ENCODE measurements at regions not wholly inside any gene's neighbourhood (a gene's known extent, or its start where the extent isn't known, plus 50 kb on each side); places are given as distances from the start of the nearest gene placed in this dataset.

DNA sequence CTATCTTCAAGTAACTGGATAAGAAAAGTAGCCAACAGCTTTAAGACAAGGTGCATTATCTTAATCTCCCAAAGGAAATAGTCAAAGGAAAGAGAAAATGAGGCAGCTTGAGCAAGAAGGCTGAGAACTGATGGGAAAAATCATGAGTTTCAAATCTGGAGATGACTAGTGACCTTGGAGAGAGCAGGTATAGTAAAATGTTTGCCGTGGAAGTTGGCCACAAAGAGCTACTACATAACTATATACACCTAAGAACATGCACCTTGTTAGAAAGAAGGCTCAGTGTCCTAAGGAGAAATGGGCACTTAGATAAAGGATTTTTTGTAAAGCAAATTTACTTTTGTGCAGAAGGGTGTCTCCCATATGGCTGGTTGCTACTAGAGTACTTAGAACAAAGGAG is 80.8 kb upstream of the FSHB start:
- ATAC-seq: no peak
- TF ChIP-seq, protein P1, sequence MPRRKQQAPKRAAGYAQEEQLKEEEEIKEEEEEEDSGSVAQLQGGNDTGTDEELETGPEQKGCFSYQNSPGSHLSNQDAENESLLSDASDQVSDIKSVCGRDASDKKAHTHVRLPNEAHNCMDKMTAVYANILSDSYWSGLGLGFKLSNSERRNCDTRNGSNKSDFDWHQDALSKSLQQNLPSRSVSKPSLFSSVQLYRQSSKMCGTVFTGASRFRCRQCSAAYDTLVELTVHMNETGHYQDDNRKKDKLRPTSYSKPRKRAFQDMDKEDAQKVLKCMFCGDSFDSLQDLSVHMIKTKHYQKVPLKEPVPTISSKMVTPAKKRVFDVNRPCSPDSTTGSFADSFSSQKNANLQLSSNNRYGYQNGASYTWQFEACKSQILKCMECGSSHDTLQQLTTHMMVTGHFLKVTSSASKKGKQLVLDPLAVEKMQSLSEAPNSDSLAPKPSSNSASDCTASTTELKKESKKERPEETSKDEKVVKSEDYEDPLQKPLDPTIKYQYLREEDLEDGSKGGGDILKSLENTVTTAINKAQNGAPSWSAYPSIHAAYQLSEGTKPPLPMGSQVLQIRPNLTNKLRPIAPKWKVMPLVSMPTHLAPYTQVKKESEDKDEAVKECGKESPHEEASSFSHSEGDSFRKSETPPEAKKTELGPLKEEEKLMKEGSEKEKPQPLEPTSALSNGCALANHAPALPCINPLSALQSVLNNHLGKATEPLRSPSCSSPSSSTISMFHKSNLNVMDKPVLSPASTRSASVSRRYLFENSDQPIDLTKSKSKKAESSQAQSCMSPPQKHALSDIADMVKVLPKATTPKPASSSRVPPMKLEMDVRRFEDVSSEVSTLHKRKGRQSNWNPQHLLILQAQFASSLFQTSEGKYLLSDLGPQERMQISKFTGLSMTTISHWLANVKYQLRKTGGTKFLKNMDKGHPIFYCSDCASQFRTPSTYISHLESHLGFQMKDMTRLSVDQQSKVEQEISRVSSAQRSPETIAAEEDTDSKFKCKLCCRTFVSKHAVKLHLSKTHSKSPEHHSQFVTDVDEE (CRISPR knock-in tag; IDR thresholded peaks at IDR 0.05): no peak
- TF ChIP-seq CSDC2 (CRISPR knock-in tag; IDR thresholded peaks at IDR 0.05) (no peak), SNAI2 (CRISPR knock-in tag; IDR thresholded peaks at IDR 0.05) (no peak), PPARA (CRISPR knock-in tag; IDR thresholded peaks at IDR 0.05; ENCODE audit: borderline replicate concordance) (no peak), ZNF70 (CRISPR knock-in tag; IDR thresholded peaks at IDR 0.05) (no peak), TOX (CRISPR knock-in tag; IDR thresholded peaks at IDR 0.05; ENCODE audit: borderline replicate concordance) (no peak), BACH2 (CRISPR knock-in tag; IDR thresholded peaks at IDR 0.05; ENCODE audit: borderline replicate concordance) (no peak), ZC3H10 (CRISPR knock-in tag; IDR thresholded peaks at IDR 0.05) (no peak), ESRRG (CRISPR knock-in tag; IDR thresholded peaks at IDR 0.05) (no peak), ISL1 (CRISPR knock-in tag; IDR thresholded peaks at IDR 0.05) (no peak), ZFP30 (CRISPR knock-in tag; IDR thresholded peaks at IDR 0.05) (no peak)
- TF ChIP-seq, protein P2, sequence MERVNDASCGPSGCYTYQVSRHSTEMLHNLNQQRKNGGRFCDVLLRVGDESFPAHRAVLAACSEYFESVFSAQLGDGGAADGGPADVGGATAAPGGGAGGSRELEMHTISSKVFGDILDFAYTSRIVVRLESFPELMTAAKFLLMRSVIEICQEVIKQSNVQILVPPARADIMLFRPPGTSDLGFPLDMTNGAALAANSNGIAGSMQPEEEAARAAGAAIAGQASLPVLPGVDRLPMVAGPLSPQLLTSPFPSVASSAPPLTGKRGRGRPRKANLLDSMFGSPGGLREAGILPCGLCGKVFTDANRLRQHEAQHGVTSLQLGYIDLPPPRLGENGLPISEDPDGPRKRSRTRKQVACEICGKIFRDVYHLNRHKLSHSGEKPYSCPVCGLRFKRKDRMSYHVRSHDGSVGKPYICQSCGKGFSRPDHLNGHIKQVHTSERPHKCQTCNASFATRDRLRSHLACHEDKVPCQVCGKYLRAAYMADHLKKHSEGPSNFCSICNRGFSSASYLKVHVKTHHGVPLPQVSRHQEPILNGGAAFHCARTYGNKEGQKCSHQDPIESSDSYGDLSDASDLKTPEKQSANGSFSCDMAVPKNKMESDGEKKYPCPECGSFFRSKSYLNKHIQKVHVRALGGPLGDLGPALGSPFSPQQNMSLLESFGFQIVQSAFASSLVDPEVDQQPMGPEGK (CRISPR knock-in tag; IDR thresholded peaks at IDR 0.05; ENCODE audit: borderline replicate concordance): no peak
- TF ChIP-seq, protein P3, sequence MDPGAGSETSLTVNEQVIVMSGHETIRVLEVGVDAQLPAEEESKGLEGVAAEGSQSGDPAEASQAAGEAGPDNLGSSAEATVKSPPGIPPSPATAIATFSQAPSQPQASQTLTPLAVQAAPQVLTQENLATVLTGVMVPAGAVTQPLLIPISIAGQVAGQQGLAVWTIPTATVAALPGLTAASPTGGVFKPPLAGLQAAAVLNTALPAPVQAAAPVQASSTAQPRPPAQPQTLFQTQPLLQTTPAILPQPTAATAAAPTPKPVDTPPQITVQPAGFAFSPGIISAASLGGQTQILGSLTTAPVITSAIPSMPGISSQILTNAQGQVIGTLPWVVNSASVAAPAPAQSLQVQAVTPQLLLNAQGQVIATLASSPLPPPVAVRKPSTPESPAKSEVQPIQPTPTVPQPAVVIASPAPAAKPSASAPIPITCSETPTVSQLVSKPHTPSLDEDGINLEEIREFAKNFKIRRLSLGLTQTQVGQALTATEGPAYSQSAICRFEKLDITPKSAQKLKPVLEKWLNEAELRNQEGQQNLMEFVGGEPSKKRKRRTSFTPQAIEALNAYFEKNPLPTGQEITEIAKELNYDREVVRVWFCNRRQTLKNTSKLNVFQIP (CRISPR knock-in tag; IDR thresholded peaks at IDR 0.05; ENCODE audit: borderline replicate concordance, low read depth): no peak
- TF ChIP-seq, protein P4, sequence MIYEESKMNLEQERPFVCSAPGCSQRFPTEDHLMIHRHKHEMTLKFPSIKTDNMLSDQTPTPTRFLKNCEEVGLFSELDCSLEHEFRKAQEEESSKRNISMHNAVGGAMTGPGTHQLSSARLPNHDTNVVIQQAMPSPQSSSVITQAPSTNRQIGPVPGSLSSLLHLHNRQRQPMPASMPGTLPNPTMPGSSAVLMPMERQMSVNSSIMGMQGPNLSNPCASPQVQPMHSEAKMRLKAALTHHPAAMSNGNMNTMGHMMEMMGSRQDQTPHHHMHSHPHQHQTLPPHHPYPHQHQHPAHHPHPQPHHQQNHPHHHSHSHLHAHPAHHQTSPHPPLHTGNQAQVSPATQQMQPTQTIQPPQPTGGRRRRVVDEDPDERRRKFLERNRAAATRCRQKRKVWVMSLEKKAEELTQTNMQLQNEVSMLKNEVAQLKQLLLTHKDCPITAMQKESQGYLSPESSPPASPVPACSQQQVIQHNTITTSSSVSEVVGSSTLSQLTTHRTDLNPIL (CRISPR knock-in tag; IDR thresholded peaks at IDR 0.05; ENCODE audit: low read depth): no peak
- TF ChIP-seq, protein P5, sequence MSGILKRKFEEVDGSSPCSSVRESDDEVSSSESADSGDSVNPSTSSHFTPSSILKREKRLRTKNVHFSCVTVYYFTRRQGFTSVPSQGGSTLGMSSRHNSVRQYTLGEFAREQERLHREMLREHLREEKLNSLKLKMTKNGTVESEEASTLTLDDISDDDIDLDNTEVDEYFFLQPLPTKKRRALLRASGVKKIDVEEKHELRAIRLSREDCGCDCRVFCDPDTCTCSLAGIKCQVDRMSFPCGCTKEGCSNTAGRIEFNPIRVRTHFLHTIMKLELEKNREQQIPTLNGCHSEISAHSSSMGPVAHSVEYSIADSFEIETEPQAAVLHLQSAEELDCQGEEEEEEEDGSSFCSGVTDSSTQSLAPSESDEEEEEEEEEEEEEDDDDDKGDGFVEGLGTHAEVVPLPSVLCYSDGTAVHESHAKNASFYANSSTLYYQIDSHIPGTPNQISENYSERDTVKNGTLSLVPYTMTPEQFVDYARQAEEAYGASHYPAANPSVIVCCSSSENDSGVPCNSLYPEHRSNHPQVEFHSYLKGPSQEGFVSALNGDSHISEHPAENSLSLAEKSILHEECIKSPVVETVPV (CRISPR knock-in tag; IDR thresholded peaks at IDR 0.05): no peak

DNA sequence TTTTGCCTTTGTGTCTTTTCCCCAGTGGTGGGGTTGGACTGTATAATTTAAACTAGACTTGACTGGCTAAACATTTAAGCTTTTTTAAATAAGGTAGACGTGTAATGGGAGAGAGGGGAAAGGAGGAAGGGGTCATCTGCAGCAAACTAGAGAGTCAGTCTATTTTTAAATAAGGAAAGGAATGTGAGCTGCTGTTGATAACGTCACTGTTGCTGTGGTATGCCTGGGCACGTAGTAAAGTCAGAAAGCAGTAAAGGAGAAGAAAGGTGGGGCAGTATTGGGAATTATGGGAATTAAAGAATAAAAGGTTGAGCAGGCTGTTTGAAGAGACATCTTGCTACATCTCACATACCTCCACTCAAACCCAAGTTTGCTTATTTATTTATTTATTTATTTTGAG is 80.4 kb upstream of the FSHB start:
- TF ChIP-seq, protein P5 (CRISPR knock-in tag; IDR thresholded peaks at IDR 0.05): no peak
- TF ChIP-seq ARNTL (CRISPR knock-in tag; IDR thresholded peaks at IDR 0.05; ENCODE audit: borderline replicate concordance, low read depth) (no peak), ZFP3 (CRISPR knock-in tag; IDR thresholded peaks at IDR 0.05) (no peak), ISL1 (CRISPR knock-in tag; IDR thresholded peaks at IDR 0.05) (no peak), ZNF8 (CRISPR knock-in tag; IDR thresholded peaks at IDR 0.05) (no peak), BACH2 (CRISPR knock-in tag; IDR thresholded peaks at IDR 0.05; ENCODE audit: borderline replicate concordance) (no peak), GLIS3 (CRISPR knock-in tag; IDR thresholded peaks at IDR 0.05) (no peak), ZC3H10 (CRISPR knock-in tag; IDR thresholded peaks at IDR 0.05) (no peak), OSR1 (CRISPR knock-in tag; IDR thresholded peaks at IDR 0.05) (no peak), CSDC2 (CRISPR knock-in tag; IDR thresholded peaks at IDR 0.05) (no peak), SNAI2 (CRISPR knock-in tag; IDR thresholded peaks at IDR 0.05) (no peak), ZNF565 (CRISPR knock-in tag; conservative IDR thresholded peaks at IDR 0.05; ENCODE audit: low read depth) (no peak), TOX (CRISPR knock-in tag; IDR thresholded peaks at IDR 0.05; ENCODE audit: borderline replicate concordance) (no peak), TCF4 (CRISPR knock-in tag; IDR thresholded peaks at IDR 0.05; ENCODE audit: borderline replicate concordance) (no peak), ESRRG (CRISPR knock-in tag; IDR thresholded peaks at IDR 0.05) (no peak)
- TF ChIP-seq, protein P4 (CRISPR knock-in tag; IDR thresholded peaks at IDR 0.05; ENCODE audit: low read depth): no peak
- TF ChIP-seq, protein P3 (CRISPR knock-in tag; IDR thresholded peaks at IDR 0.05; ENCODE audit: borderline replicate concordance, low read depth): no peak
- ATAC-seq: no peak

All from SK-N-SH treated with all-trans-retinoic acid at 6 μM for 48 hours (cell line).